GM19452 (cell line): ENCODE measurements at regions not wholly inside any gene's neighbourhood (a gene's known extent, or its start where the extent isn't known, plus 50 kb on each side); places are given as distances from the start of the nearest gene placed in this dataset.

Experiments
- ATAC-seq: cut with Tn5 transposase; IDR thresholded peaks from one replicate; pipeline ENCODE4 v1.9.1; 2021; ENCODE audit not compliant: unreplicated experiment

GRCh38 chr5:142385194-142385593 lies 60.4 kb upstream of the SPRY4 start:
- ATAC-seq, result no peak

- ATAC-seq, result no peak
Observed at GRCh38 chr5:142384014-142384413, 59.2 kb upstream of the SPRY4 start.

- no peak for ATAC-seq
Observed at GRCh38 chr5:142382186-142382585, 57.4 kb upstream of the SPRY4 start.

- no peak for ATAC-seq
Observed at GRCh38 chr5:142378737-142379634, 54.2 kb upstream of the SPRY4 start.

GRCh38 chr5:142375944-142376411 lies 51.2 kb upstream of the SPRY4 start:
- ATAC-seq, result no peak
